ACHN (cell line): ENCODE measurements at regions not wholly inside any gene's neighbourhood (a gene's known extent, or its start where the extent isn't known, plus 50 kb on each side); places are given as distances from the start of the nearest gene placed in this dataset.

Experiments
- DNase-seq: peaks from one replicate; pipeline ENCODE4 v3.0.0-alpha.2; 2015
- in situ Hi-C: cut with HindIII; loops from 2 replicates; pipeline ENCODE4 v1.10.0; 2017; ENCODE audit warnings: low sequenced_read_pairs, low pct_ligation_motif_present, low pct_unique_long_range_greater_than_20kb

DNA sequence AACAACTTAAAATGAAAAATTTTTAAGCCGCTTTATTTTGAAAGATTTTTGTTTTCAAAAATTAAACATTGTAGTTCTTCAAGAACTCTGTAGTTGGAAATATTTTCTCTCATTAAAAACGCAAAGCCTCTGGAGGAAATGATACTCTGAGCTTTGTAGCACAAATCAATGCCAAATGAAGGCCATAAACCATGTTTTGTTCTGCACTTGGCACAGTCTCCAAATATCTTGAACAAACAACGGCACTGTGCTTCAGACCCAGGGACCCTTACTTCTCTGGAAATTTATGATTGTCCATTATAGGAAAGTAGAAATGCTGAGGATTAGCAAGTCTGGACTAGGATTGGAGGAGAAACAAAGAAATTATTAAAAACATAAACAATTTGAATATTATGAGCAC is 160.8 kb upstream of the BMP4 start:
- in situ Hi-C loops = no loop called here
- DNase-seq = no peak

DNA sequence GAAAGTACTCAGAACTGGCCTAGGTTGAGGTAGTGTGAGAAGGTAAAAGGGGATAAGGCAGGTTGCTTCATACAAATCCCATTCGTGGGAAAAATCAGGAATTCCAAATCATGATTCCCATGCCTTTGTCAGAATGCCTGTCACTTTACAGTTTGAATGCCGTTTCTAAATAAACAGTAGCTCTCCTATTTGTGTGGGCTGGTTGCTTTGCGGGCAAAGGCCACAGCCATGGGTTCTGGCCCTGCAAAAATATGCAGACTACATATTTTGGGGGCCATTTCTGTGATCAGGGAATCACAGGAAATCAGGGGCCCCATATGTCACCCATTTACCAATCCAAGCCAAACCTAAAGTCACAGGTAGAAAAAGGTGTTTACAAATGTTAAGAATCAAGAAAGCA is 161.3 kb upstream of the BMP4 start:
- no peak for DNase-seq
- in situ Hi-C loops = no loop called here

DNA sequence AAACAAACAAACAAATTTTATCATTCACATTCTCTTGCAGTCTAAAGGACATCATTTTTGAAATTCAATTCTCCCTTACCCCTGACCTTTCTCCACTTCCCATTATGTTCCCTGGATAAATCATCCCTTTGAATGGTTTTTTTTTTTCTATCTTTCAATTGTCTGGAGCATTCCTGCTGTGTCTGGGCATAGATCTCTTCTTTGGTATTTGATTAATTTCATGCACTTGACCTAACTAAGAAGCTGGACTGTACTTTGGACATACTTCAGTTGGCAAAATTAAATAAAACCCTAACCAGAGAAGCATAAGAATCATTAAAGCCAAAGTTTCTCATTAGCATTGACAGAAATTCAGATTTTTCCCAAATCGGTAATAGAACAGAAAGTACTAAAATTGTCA is 163.6 kb upstream of the BMP4 start:
- in situ Hi-C loops = no loop called here
- no peak for DNase-seq

DNA sequence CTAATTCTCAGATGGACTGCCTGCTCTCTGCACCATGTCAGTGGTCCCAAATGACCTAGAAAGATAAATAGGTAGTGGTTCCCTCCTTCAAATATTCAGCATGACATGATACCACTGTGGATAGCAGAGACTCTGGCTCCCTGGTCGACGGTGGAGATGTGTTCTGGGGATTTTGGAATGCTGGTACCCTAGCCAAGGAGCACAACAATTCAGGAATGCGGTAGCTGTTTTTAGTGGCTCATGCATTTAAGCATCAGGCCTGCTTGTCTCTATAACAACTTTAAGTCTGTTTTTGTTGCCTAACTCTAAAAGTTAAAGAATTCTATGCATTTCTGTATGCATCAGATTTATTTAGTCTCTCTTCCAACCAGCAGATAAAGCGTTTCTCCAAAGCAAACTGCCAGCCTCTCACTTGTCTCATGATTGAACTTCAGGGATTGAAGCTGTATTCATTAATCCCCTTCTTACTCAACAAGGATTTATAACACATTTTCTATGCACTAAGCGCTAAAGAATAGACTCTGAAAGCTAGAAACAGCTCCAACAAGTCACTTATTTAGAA is 164.9 kb upstream of the BMP4 start:
- in situ Hi-C loops = no loop called here
- DNase-seq = no peak

DNA sequence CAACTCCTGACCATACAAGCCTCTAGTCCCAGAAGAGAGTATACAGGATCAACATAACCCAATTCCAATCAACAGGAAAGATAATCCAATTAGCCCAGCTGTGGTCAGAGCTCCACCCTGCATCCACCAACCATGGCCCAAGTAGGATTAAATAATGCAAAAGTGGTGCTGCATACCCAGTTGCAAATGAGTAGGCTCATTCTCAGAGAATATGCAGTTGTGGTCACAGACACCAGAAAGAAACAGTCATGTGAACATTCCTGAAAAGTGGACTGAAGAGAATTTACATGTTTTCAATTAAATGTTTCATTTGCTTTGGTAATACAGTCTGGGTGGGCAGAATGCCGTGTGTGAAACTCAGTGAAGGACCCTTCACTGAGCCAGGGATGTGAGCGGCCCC is 167.2 kb upstream of the BMP4 start:
- in situ Hi-C loops = no loop called here
- DNase-seq = no peak

DNA sequence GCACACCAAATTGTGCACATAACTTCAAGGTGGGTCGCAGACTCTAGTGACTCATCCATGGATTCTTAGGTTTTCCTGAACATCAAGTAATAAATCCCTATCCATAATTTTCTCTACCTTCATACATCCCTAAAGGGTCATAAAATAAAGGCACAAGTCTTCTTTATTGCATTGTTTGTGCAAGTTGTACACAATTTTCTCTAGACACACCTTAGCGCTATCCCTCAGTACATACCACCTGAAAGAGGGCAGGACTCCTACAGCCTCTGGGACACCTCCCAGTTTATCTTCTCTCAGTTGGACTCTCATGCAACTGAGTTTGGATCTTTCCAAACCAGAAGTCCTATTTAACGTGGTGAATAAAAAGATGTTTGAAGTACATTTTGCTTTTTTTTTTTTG is 168.5 kb upstream of the BMP4 start:
- in situ Hi-C loops = no loop called here
- DNase-seq = no peak

DNA sequence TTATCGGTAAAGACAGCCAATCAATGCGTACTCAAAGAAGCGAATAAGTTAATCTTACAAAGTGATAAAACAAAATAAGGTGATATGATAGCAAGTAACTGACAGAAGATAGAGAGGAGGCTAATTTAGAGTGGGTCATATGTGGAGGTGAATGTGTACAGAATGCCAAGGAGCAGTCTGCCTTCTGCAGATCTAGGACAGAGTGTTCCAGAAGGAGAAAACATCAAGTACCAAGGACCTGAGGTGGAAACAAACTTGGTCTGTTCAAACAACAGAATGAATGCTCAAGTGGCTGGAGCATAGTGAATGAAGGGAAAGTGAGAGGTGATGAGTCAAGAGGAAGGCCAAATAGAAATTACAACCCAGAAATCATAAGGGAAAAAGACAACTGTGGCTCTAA is 170.3 kb upstream of the BMP4 start:
- DNase-seq = no peak
- in situ Hi-C loops = no loop called here

DNA sequence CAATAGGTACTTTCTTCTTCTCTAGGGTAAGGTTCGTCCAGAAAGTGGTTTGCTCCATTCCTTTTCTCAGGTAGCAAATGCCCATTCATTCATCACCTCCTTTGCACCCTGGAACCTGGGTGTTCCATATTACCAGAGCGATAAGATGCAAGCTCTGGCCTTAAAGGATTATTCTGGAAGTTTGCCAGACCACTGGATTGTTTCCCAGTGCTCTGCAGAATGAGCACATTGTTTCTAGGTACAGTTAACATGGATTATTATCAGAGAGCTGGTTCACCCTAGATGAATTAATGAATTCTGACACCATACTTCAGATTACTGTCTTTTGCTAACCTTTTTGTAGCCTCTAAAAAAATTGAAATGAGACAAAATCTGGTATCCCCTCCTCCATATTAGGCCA is 170.9 kb upstream of the BMP4 start:
- no peak for DNase-seq
- in situ Hi-C loops = no loop called here

DNA sequence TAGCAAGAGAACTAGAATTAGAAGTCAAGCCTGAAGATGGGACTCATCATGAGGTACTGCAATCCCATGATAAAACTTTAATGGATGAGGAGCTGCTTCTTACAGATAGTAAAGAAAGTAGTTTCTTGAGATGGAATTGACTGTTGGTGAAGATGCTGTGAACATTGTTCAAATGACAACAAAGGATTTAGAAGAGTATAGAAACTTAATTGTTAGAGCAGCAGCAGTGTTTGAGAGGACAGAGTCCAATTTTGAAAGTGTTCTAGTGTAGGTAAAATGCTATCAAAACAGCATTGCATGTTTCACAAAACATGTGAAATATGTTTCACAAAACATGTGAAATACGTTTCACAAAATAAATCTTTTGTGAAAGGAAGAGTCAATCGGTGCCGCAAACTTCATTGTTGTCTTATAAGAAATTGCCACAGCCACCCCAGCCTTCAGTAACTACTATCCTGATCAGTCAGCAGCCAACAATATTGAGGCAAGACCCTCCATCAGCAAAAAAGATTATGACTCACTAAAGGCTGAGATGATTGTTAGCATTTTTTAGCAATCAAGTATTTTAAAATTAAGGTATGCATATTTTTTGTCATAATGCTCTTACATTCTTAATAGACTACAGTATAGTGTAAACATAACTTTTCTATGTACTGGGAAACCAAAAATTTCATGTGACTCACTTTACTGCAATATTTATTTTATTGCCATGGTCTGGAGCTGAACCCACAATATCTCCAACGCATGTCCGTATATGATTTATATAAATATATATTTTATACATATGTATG is 173.4 kb upstream of the BMP4 start:
- in situ Hi-C loops = no loop called here
- no peak for DNase-seq

DNA sequence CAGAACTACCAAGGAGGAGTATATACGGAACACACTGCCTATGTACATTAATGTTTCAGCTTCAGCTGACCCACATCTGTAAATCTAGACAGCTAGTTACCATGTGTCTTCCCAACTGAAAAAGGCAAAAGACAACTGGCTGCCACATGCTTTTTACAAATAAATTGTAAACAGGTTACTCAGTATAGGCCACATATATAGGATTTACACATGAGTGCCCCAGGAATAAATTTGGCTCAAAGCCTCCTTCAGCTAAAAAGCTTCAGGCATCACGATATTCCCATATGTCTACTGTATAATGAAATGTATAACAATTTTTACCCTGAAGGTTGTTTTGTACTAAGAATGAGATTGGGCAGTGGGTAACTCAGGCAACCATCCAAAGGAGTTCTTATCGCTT is 175.9 kb upstream of the BMP4 start:
- in situ Hi-C loops = no loop called here
- no peak for DNase-seq

DNA sequence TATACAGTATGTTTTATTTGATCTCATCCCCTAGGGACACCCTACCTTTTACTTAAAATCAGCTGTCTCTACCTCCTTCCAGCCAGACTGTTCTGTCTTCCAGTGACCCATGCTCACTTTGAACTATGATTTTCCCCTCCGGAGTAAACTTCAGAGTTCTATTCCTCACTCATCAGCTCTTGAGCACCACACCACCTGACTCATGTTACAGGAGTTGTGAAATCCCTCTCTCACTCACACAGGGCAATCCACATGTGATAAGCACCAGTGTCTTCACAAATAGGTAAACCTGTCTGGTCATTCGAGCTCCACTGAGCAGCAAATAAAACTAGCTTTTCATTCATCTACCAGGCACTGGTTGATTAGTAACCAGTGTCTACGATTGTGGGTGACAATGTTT is 177.3 kb upstream of the BMP4 start:
- in situ Hi-C loops = no loop called here
- peak; percentile 36 for DNase-seq

DNA sequence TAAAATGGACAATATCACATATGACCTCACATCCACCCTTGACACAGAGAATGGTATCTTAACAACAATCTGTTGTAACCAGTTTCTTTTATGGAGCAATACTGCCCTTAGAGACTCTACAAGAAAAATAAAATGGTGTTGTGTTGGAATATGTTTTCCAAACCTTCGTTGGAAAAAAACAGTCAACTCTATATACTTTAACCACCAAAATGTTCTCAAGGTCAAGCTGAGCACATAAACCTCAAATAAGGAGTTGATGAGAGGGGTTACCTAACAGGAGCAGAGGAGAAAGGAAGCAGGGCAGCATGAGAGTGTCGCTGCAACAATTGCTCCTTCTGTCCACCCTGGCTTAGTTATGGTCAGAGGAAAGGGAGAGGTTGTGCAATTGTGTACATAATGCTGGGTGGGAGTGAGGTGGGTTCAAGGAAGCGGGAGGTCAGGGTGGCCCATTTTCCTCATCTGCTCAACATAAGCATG is 179.2 kb upstream of the BMP4 start:
- in situ Hi-C loops = no loop called here
- DNase-seq = no peak

DNA sequence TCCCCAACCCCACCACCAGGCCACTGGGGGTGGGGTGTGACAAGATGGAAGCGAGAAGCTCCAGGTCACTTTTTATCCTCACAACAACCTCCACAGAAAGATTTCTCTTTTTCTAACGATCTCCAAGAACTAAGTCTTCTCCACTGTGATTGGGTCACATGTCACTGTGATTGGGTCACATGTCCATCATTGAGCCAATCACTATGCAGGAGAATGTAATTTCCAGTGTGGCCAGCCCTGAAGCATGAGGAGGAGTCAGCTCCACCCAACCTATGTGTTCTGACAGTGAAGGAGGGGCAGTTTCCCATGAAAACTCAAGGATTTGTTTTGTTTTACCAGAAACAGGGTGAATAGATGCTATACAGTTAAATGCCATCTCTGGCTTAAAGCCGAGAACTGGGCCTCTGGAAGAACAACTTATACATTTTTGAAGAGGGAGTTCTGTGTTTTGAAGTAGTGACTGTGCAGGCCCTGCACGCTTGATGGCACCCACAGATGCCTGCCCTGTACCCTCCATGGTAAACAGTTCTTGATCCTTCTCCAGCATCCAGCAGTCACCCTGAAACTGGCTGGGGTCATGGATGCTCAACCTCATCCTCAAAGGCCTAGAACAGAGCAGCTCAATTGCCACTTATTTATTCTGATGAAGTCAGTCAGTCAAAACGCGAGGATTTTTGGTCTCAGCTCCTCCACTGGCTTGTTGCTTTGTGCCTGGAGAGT is 180.4 kb upstream of the BMP4 start:
- in situ Hi-C loops = no loop called here

DNA sequence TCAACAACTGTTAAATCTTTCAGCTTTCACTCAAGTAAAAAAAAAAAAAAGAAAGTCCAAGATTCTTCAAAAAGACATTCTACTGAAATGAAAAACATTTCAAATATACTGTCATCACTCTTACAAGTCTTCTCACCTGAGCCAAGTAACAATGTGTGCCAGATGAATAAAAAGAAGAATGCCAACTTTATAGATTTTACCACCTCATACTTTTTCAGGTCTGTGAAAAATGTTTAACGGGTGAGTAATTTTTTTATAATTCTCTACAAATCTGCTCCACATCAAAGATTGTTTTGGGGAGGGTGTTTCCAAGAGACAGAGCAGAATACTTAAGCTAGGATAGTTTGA is 181.0 kb upstream of the BMP4 start:
- DNase-seq = no peak
- in situ Hi-C loops = no loop called here

More for the DNA sequence above, 180.4 kb upstream of the BMP4 start:
- DNase-seq = no peak

DNA sequence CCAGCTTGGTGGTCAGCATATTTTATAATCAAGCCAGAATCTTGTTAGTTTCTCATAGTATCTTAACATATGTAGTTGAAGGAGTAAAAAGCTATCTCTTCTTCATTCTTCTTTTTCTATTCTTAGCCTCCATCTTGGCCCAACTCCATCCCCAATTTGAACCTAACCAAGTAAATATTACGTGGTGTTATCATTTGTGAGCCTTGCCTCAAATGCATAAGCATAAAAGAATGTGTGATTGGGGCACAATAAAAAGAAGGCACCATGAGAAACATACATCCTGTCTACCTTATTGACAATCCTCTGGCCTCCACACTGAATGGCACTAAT is 181.4 kb upstream of the BMP4 start:
- no peak for DNase-seq
- in situ Hi-C loops = no loop called here

DNA sequence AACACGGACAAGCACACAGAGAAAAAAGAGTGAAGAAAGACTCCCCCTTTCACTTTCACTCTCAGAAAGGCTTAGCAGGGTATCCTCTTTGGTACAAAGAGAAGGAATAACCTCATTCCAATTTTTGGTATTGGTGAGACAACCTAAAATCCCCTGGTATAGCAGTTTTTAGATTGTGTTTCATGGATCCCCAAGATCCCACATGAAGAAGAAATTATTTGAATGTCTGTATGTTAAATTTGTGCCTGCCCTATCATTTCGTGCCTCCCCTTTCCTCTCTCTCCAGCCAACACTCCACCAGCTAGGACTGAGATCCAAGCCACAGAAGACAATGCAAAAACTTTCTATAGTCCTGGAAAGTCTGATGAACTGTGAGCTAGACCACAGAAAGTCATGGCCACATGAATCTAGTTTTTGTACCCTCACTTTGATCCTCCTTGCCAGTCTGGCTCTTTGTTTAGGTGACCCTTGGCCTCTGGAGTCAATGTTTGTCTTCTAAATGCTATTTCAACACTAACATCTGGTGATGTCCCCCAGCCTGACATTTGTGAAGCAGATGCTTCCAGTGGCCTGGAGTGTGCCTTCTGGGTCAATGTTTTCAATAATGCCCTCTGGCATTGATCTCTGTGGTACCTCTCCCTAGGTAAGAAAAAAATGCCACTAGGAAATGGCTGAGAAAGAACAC is 181.9 kb upstream of the BMP4 start:
- in situ Hi-C loops = no loop called here

DNA sequence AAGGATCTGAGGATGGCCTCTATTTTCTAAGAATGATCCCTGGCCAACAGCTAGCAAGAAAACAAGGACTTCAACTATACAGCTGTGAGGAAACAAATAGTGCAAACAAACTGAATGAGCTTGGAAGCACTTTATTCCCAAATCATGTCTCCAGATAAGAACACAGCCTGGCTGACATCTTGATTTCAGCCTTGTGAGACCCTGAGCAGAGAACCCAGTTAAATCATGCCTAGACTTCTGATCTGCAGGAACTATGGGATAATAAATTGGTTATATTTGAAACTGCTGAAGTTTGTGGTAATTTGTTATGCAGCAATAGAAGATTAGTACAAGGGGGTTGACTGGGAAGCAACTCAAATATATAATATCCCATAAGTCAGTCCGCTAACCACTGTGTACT is 183.9 kb upstream of the BMP4 start:
- no peak for DNase-seq
- in situ Hi-C loops = no loop called here

More for the DNA sequence above, 181.9 kb upstream of the BMP4 start:
- no peak for DNase-seq

DNA sequence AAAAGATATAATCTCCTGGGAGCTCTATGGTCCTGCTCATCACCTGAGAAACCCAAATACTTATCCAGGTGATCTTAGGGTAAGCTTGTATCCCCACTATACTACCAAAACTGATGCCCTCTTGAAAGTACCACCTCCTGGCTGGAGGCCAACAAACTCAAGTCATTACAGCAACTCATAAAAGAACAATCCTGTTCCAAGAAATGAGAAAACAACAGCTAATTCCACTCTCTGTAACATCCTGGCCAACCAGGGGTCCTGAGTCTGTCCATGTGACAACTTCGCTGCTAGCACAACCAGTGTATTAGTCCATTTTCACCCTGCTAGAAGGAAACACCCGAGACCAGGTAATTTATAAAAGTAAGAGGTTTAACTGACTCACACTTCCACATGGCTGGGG is 190.0 kb upstream of the BMP4 start:
- in situ Hi-C loops = no loop called here
- DNase-seq = no peak

DNA sequence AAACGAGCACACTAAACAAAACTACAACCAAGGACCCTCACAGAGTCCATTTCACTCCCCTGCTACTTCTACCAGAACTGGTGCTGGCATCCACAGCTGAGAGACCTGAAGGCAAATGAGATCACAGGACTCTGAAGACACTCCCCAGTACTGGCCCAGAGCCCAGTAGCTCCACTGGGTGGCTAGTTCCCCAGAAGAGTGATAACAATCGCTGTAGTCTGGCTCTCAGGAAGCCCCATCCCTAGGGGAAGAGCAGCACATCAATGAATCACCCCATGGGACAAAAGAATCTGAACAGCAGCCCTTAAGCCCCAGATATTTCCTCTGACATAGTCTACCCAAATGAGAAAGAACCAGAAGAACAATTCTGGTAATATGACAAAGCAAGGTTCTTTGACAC is 190.7 kb upstream of the BMP4 start:
- in situ Hi-C loops = no loop called here
- DNase-seq = no peak

DNA sequence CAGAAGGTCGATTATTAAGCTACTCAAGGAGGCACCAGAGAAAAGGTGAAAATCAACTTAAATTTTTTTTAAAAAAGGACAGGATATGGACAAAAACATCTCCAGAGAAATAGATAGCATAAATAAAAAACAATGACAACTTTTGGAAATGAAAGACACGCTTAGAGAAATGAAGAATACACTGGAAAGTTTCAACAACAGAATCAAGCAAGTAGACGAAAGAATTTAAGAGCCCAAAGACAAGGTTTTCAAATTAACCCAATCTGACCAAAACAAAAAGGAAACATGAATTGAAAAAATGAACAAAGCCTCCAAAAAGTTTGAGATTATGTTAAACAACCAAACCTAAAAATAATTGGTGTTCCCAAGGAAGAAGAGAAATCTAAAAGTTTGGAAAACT is 191.1 kb upstream of the BMP4 start:
- no peak for DNase-seq
- in situ Hi-C loops = no loop called here
